Neuronal stem cell (in vitro differentiated cells): ENCODE measurements at regions not wholly inside any gene's neighbourhood (a gene's known extent, or its start where the extent isn't known, plus 50 kb on each side); places are given as distances from the start of the nearest gene placed in this dataset.
"Not testable (repeated sequence)": the region's sequence is repeated elsewhere in the genome, so short reads cannot be mapped to it uniquely, and the experiment has no call there.

Experiments used
- DNase-seq: peaks from one replicate; pipeline ENCODE4 v3.0.0-alpha.2; 2013; ENCODE audit warnings: low spot score
- H2AFZ ChIP-seq: one replicate; pipeline ENCODE4 v1.6.1; 2013; ENCODE audit warnings: mild to moderate bottlenecking, low read length, inconsistent platforms
- H2AK5ac ChIP-seq: 2 replicates; pipeline ENCODE4 v1.6.1; 2013; ENCODE audit warnings: low read depth, mild to moderate bottlenecking, inconsistent platforms, low read length, moderate library complexity, mixed read lengths
- H2BK120ac ChIP-seq: 2 replicates; pipeline ENCODE4 v1.6.1; 2013; ENCODE audit warnings: low read depth, mild to moderate bottlenecking, inconsistent platforms, low read length, moderate library complexity, mixed read lengths
- H2BK12ac ChIP-seq: one replicate; pipeline ENCODE4 v1.6.1; 2013; ENCODE audit warnings: low read length, inconsistent platforms
- H2BK15ac ChIP-seq: 2 replicates; pipeline ENCODE4 v1.6.1; 2013; ENCODE audit warnings: mild to moderate bottlenecking, low read length, inconsistent platforms, mixed read lengths
- H2BK5ac ChIP-seq: one replicate; pipeline ENCODE4 v1.6.1; 2013; ENCODE audit warnings: inconsistent platforms, mild to moderate bottlenecking, low read length, moderate library complexity
- H3K14ac ChIP-seq: one replicate; pipeline ENCODE4 v1.6.1; 2013; ENCODE audit warnings: low read length, inconsistent platforms
- H3K18ac ChIP-seq: 2 replicates; pipeline ENCODE4 v1.6.1; 2013; ENCODE audit warnings: low read length, inconsistent platforms
- H3K23ac ChIP-seq: 2 replicates; pipeline ENCODE4 v1.6.1; 2013; ENCODE audit warnings: low read depth, mild to moderate bottlenecking, mixed read lengths, low read length, inconsistent platforms; ENCODE audit not compliant: poor library complexity
- H3K27ac ChIP-seq: replicated peaks from 3 replicates; pipeline ENCODE4 v1.5.1; 2013; ENCODE audit warnings: low read length, inconsistent platforms
- H3K27me3 ChIP-seq, 3 experiments: 2 replicates each; pipeline ENCODE4 v1.6.1; 2013; ENCODE audit warnings: low read length in 3 of 3, mild to moderate bottlenecking in 2 of 3, inconsistent platforms in 1 of 3, low read depth in 1 of 3, mixed read lengths in 1 of 3, moderate library complexity in 1 of 3; ENCODE audit not compliant: control insufficient read depth in 3 of 3, insufficient read depth in 3 of 3
- H3K36me3 ChIP-seq, 2 donors: replicated peaks in 1 of 2; 2 replicates each; pipeline ENCODE4 v1.6.1; 2013; ENCODE audit warnings: low read length in 2 of 2; ENCODE audit not compliant: control insufficient read depth in 2 of 2, insufficient read depth in 2 of 2
- H3K4ac ChIP-seq: 2 replicates; pipeline ENCODE4 v1.6.1; 2013; ENCODE audit warnings: inconsistent platforms, mild to moderate bottlenecking, low read length, moderate library complexity
- H3K4me1 ChIP-seq, 2 donors: 1 replicate in 1 of 2; 2 replicates in 1 of 2; pipeline ENCODE4 v1.6.1; 2013; ENCODE audit warnings: low read length in 2 of 2, low read depth in 1 of 2; ENCODE audit not compliant: control insufficient read depth in 2 of 2, insufficient read depth in 1 of 2
- H3K4me2 ChIP-seq: one replicate; pipeline ENCODE4 v1.6.1; 2013; ENCODE audit warnings: mild to moderate bottlenecking, low read length, inconsistent platforms; ENCODE audit not compliant: insufficient read depth, poor library complexity, severe bottlenecking
- H3K4me3 ChIP-seq, 2 donors: 2 replicates each; pipeline ENCODE4 v1.5.1; 2013; ENCODE audit warnings: low read length in 2 of 2, mild to moderate bottlenecking in 2 of 2, inconsistent platforms in 1 of 2, moderate library complexity in 1 of 2
- H3K79me1 ChIP-seq: one replicate; pipeline ENCODE4 v1.6.1; 2013; ENCODE audit warnings: low read depth, mild to moderate bottlenecking, inconsistent platforms, low read length, moderate library complexity
- H3K9ac ChIP-seq: one replicate; pipeline ENCODE4 v1.6.1; 2013; ENCODE audit warnings: mild to moderate bottlenecking, low read depth, low read length, inconsistent platforms; ENCODE audit not compliant: poor library complexity
- H3K9me3 ChIP-seq, 2 donors: replicated peaks in 1 of 2; 2 replicates each; pipeline versions ENCODE3 to v1.6.1; 2013; ENCODE audit warnings: low read length in 2 of 2, mild to moderate bottlenecking in 2 of 2, inconsistent platforms in 1 of 2, low read depth in 1 of 2, mixed read lengths in 1 of 2, moderate library complexity in 1 of 2; ENCODE audit not compliant: control insufficient read depth in 2 of 2, insufficient read depth in 1 of 2
- H4K8ac ChIP-seq: one replicate; pipeline ENCODE4 v1.6.1; 2013; ENCODE audit warnings: low read depth, mild to moderate bottlenecking, inconsistent platforms, low read length, moderate library complexity
- H4K91ac ChIP-seq: one replicate; pipeline ENCODE4 v1.6.1; 2013; ENCODE audit warnings: low read length, low read depth, mild to moderate bottlenecking, inconsistent platforms; ENCODE audit not compliant: poor library complexity
- WGBS, 2 donors: extraction: QIAGEN DNeasy Blood & Tissue Kit; methylation state at CpG; one replicate each; pipeline ENCODE4 v1.1.7; 2013; ENCODE audit warnings: missing lambda C conversion rate in 2 of 2, mixed read lengths in 1 of 2; ENCODE audit not compliant: insufficient read length in 2 of 2, insufficient replicate concordance in 1 of 2; ENCODE audit errors: extremely low coverage in 2 of 2; 5-methylcytosine and 5-hydroxymethylcytosine counted together

DNA sequence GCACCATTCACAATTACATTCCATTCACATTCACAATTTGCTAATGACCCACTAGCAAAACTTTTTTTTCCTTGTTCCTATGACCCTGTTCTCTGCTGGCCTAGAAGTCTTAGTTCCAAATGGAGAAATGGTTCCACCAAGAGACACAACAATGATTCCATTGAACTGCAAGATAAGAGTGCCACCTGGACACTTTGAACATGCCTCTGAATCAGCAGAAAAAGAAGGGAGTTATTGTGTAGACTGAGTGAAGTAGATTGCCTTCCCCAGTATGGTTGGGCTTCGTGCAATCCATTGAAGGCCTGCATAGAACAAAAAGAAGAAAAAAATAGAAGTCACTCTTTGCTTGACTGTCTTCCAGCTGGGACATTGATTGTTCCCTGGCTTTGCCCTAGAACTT is 133.8 kb upstream of the PMCH start:
- H3K23ac ChIP-seq, result no peak overlapping the region

DNA sequence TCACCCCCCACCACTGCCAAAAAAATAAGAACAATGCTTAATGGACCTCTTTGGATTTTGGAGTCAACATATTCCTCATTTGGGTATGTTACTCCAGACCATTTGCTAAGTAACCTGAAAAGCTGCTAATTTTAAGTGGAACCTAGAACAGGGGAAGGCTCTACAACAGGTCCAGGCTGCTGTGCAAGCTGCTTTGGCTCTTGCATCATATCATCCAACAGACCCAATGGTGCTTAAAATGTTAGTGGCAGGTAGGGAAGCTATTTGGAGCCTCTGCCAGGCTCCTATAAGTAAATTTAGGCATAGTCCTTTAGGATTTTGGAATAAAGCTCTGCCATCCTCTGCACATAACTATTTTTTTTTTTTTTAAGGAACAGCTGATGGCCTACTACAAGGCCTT is 132.2 kb upstream of the PMCH start:
- Histone ChIP-seq H3K27me3 (no peaks in the 10 kb centered on the region), H3K4me2 (no peak overlapping the region), H2AFZ (no peak overlapping the region), H3K9ac (no peak overlapping the region), H3K9me3 (no peaks in the 10 kb centered on the region), H2BK12ac (no peak overlapping the region), H3K18ac (no peak overlapping the region), H3K23ac (no peak overlapping the region), H4K8ac (no peak overlapping the region), H2BK15ac (no peak overlapping the region), H4K91ac (no peak overlapping the region), H3K4ac (no peak overlapping the region), H3K79me1 (no peaks in the 10 kb centered on the region), H2BK120ac (no peak overlapping the region), H2AK5ac (no peak overlapping the region), H3K4me3 (no peak overlapping the region), H3K14ac (no peak overlapping the region), H3K4me1 (peaks cover 0 to 4% of the 10 kb centered on the region in 2 donors), H3K27ac (no peak overlapping the region), H3K36me3 (no peaks in the 10 kb centered on the region), H2BK5ac (no peak overlapping the region)
- DNase-seq, result no peak

More for the DNA sequence above, 133.8 kb upstream of the PMCH start:
- no peak overlapping the region for H2BK15ac ChIP-seq
- WGBS, 2 donors, result no CpG with 5 or more reads among the region's 1 CpG
- no peak overlapping the region for H3K18ac ChIP-seq
- H3K27ac ChIP-seq, result no peak overlapping the region
- peaks cover 0 to 4% of the 10 kb centered on the region in 2 donors for H3K4me1 ChIP-seq
- no peak overlapping the region for H3K4ac ChIP-seq
- H3K79me1 ChIP-seq, result no peaks in the 10 kb centered on the region
- H3K9ac ChIP-seq, result no peak overlapping the region
- H2AK5ac ChIP-seq, result no peak overlapping the region
- no peaks in the 10 kb centered on the region for H3K27me3 ChIP-seq
- no peak overlapping the region for H2AFZ ChIP-seq
- no peak overlapping the region for H3K4me2 ChIP-seq
- H2BK120ac ChIP-seq, result no peak overlapping the region
- H3K9me3 ChIP-seq, result no peaks in the 10 kb centered on the region
- no peak for DNase-seq
- H4K91ac ChIP-seq, result no peak overlapping the region
- no peak overlapping the region for H3K4me3 ChIP-seq
- H3K14ac ChIP-seq, result no peak overlapping the region
- H2BK12ac ChIP-seq, result no peak overlapping the region
- no peak overlapping the region for H4K8ac ChIP-seq
- no peaks in the 10 kb centered on the region for H3K36me3 ChIP-seq
- H2BK5ac ChIP-seq, result no peak overlapping the region

GRCh38 chr12:102326982-102327381 is 129.3 kb upstream of the PMCH start:
- WGBS, 2 donors, result no CpG with 5 or more reads among the region's 1 CpG
- Histone ChIP-seq H3K9me3 (no peaks in the 10 kb centered on the region), H3K79me1 (no peaks in the 10 kb centered on the region), H3K27me3 (no peaks in the 10 kb centered on the region), H2AFZ (no peak overlapping the region), H3K27ac (no peak overlapping the region), H2BK120ac (no peak overlapping the region), H4K91ac (no peak overlapping the region), H3K4me2 (no peak overlapping the region), H3K9ac (no peak overlapping the region), H2BK5ac (no peak overlapping the region), H3K23ac (no peak overlapping the region), H3K36me3 (no peaks in the 10 kb centered on the region), H4K8ac (no peak overlapping the region), H3K14ac (no peak overlapping the region), H3K4me1 (peaks cover 0 to 4% of the 10 kb centered on the region in 2 donors), H3K4me3 (no peak overlapping the region), H2BK15ac (no peak overlapping the region), H2AK5ac (no peak overlapping the region), H2BK12ac (no peak overlapping the region), H3K4ac (no peak overlapping the region), H3K18ac (no peak overlapping the region)
- DNase-seq, result no peak

- WGBS, 2 donors, result no CpG with 5 or more reads among the region's 4 CpGs
- H3K9ac ChIP-seq, H3K23ac ChIP-seq, H3K27ac ChIP-seq, H2BK120ac ChIP-seq, H3K9me3 ChIP-seq, H2BK5ac ChIP-seq, H3K4me2 ChIP-seq, H4K8ac ChIP-seq, H4K91ac ChIP-seq, DNase-seq, H3K14ac ChIP-seq, H3K18ac ChIP-seq, H3K36me3 ChIP-seq, H2AFZ ChIP-seq, H3K4ac ChIP-seq, H3K79me1 ChIP-seq, H3K27me3 ChIP-seq, H3K4me3 ChIP-seq, H2AK5ac ChIP-seq, H2BK12ac ChIP-seq, H2BK15ac ChIP-seq, H3K4me1 ChIP-seq: not testable (repeated sequence)
Measured at GRCh38 chr12:102325108-102325507, 127.5 kb upstream of the PMCH start.
